Activated CD4-positive, alpha-beta T cell treated with anti-CD3 and anti-CD28 coated beads for 48 hours (primary cell): ENCODE measurements at regions not wholly inside any gene's neighbourhood (a gene's known extent, or its start where the extent isn't known, plus 50 kb on each side); places are given as distances from the start of the nearest gene placed in this dataset.
"Not testable (repeated sequence)": the region's sequence is repeated elsewhere in the genome, so short reads cannot be mapped to it uniquely, and the experiment has no call there.

Source experiments
- DNase-seq: peaks from one replicate; pipeline ENCODE4 v3.0.0-alpha.2; 2020

DNA sequence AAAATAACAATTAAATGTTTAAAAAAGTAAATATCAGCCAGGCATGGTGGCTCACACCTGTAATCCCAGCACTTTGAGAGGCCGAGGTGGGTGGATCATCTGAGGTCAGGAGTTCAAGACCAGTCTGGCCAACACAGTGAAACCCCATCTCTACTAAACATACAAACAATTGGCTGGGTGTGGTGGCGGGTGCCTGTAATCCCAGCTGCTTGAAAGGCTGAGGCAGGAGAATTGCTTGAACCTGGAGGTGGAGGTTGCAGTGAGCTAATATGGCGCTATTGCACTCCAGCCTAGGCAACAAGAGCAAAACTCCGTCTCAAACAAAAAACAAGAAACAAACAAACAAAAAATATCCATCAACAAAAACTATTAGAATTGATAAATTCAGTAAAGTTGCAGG is 77.5 kb downstream of the SNX5 start:
- DNase-seq, result not testable (repeated sequence)

GRCh38 chr20:17890330-17890729 is 78.3 kb downstream of the SNX5 start:
- DNase-seq, result no peak

- DNase-seq, result no peak
Observed at GRCh38 chr20:17889226-17889625, 79.4 kb downstream of the SNX5 start.

DNA sequence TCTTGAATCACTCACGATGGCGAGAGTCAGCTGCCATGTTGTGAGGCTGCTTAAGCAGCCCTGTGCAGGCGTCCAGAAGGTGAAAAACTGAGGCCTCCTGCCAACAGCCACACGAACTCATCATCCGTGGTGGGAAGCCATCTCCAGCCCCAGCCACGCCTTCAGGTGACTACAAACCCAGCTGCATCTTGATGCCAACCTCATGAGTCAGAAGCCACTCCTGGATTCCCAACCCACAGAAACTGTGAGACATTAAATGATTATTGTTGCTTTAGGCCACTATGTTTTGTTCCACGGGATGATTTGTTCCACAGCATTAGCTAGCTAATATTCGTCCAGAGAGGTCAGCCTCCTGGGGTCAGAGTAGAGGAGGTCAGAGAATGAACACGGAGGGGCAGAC is 80.5 kb downstream of the SNX5 start:
- DNase-seq, result no peak

DNA sequence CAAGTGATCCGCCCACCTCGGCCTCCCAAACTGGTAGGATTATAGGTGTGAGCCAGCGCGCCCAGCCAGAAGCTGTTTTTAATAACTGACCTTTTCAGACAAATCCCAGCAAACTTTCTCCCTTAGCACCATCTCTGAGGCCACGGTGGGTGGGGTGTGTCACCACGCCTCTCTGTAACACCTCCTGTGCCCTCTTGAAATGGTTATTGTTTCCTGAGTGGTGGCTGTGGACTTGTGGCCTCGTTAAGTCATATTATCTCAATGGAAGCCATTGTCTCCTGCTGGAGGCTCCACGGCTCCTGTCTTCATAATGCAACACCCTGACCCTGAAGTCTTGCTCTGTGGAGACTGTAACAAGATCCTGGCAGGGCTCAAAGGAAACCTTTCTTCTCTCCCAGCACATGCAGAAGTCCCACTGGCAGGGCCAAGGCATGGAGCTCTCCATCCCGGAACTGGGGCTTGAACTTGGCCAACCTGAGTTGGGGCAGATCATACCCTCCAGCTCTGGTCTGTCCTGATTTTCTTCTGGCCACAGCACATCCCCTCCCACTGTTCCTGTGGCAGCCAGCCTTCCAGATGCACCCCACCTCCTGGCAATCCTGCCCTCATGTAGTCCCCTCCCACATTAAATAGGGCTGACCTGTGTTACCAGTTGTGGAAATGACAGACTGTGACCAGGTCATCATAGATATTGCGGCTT is 81.1 kb downstream of the SNX5 start:
- DNase-seq, result no peak

- DNase-seq, result no peak
Observed at GRCh38 chr20:17885544-17885943, 83.0 kb downstream of the SNX5 start.

GRCh38 chr20:17885076-17885475 is 83.5 kb downstream of the SNX5 start:
- DNase-seq, result no peak

GRCh38 chr20:17884307-17885003 is 84.1 kb downstream of the SNX5 start:
- DNase-seq, result no peak

- DNase-seq, result no peak
Observed at GRCh38 chr20:17883592-17884306, 84.8 kb downstream of the SNX5 start.

DNA sequence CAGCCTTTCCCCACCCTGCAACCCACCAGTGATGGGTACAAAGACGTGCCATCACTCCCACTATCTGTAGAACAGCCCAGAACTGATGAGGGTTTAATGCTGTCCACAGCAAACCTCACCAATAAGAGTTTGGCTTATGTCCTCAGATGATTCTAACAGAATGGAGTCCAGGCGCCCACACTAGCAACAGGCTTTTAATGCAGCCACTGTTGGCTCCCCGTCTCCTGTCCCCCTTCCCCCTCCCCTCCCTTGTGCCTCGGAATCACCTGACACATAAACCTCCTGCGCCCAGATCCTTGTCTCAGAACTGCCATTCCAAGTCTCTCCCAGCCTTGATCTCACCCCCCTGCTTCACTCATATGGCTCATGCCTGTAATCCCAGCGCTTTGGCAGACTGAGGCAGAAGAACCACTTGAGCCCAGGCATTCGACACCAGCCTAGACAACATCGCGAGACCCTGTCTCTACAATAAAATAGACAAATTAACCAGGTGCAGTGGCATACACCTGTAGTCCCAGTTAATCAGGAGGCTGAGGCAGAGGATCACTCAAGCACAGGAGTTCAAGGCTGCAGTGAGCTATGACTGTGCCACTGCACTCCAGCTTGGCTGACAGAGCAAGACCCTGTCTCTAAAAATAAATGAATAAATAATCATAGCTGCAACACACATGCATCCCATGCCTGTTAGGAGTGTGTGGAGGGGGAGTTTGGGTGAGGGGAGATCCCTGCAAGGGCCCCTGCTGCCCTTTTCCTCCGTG is 85.6 kb downstream of the SNX5 start:
- no peak for DNase-seq

DNA sequence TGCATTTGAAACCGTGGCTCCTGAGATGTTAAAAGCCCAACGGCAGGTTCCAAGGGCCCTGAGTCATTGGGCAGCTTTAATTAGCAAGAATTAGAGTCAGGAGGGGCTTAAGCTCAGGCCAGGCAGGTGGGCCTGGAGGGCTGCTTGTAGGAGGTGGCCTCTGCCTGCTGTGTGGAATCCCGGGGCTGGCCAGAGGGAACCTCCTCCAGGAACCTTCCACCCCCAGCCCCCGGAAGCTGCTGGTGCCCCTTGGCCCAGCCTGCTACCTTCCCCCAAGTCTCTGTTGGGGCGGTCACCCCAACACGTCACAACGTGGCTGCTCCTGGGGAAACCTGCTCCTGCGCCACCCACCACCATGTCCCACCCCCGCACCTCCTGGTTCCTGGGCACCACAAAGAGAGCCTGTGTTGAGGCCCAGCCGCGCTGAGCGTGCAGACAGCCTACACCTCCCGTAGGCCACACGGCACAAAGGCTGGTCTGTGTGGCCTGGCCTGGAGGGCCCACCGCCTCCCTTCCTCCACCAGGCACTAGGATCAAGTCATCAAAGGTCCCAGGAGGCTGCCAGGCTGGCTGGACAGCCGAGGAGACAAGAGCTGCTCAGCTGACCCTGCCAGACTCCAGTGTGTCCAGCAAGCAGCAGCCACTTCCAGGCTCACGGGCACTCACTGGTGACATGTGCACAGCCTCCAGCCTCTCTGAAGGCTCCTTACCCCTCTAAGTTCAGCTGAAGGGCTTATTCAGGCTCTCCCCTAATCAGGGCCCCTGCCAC is 86.3 kb downstream of the SNX5 start:
- no peak for DNase-seq

- DNase-seq, result no peak
Observed at GRCh38 chr20:17881741-17882064, 86.9 kb downstream of the SNX5 start.

DNA sequence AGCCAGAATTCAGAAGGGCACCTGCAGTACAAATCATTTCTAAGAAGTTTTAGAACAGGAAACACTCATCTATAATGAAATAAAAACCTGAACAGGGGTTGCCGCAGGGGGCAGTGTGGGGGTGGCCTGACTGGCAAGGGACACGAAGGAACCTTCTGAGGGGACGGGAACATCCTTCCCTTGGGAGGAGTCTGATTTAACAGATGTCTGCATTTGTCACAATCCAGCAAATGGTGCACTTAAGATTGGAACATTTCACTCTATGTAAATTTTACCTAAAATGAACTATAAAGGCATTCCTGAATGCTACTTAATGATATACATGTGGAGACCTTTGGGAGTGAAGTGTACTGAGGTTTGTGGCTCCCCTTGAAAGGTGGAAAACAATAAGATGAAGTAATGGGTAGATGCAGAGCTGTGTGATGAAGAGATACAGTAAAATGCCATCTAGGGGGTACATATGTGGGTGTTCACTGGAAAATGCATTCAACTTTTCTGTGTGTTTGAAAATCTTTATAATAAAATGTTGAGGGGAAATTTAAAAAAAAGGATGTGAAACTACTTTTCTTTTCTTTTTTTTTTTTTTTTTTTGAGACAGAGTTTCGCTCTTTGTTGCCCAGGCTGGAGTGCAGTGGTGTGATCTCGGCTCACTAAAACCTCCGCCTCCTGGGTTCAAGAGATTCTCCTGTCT is 89.5 kb downstream of the SNX5 start:
- DNase-seq, result peak; percentile 33

DNA sequence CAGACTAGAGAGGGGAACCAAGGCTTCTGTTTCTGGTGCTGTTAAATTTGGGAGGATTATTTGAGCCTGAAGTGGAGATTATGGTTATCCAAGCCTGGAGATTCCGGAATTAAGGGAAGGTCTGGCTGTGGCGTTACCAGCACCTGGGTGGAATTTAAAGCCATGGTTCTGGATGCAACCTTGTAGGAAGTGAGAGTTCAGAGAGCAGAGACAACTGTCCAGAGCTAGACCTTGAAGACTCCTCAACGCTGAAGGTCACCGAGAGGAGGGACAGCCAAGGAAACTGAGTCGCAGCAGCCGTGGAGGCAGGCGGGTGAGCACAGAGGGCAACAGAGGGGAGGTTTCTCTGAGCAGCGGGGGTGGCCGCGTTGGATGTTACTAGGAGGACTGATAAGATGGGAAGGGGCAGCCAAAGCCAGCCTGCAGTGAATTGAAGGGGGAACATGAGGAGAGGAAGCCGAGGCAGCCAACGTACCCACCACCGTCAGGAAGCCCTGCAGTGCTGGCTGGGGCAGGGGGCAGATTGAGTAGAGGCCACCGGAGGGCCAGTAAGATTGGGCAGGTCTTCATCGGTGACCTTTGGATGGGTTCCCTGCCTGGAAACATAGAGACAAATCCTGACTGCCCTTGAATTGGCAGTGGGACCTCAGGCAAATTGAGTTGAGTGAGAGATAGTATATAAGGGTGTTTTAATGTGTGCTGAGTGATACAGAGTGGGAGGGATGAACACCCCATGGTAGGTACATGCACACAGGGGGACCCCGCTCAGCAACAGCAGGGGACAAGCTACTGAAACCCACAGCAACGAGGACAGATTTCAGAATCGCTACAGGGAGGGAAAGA is 90.3 kb downstream of the SNX5 start:
- DNase-seq, result no peak

- no peak for DNase-seq
Observed at GRCh38 chr20:17875981-17876385, 92.6 kb downstream of the SNX5 start.

GRCh38 chr20:17875106-17875980 is 93.3 kb downstream of the SNX5 start:
- no peak for DNase-seq

- no peak for DNase-seq
Observed at GRCh38 chr20:17874271-17875105, 94.1 kb downstream of the SNX5 start.

DNA sequence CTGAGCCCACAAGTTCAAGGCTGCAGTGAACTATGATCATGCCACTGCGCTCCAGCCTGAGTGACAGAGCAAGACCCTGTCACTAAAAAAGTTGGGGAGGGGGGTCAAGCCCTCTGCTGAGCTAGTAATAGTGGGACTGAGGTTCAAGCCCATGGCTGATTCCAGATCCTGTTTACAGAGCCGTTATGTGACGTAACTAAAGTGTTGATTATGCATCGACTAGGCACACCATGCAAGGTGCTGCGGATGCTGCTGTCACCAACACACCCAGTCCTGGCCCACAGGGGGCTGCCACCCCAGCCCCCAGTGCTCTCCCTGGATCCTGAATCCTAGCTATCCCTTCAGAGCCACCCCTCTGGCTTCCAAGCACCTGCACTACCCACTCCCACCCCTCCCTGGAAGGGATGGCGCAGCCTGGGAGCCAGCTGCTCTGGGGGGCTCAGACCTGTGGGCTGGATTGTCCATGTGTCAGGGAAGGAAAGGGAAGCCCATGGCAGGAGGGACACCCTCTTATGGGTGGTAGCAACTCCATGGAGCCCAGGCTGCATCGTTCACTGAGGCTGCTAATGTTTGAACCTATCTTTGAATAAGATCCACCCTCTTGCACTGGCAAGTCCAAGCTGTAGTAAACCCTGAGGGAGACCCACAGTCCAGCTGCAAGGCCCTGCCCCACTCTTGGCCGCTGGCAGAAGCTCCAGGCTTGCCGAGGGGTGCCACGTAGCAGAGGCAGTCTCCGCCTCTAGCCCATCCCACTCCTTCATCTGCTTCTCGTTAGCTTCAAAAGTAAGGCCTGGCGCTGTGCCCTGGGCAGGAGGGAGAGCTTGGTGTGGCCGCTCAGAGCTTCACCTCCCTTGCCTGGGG is 95.0 kb downstream of the SNX5 start:
- DNase-seq, result no peak
